GM12878 (cell line): ENCODE measurements at regions not wholly inside any gene's neighbourhood (a gene's known extent, or its start where the extent isn't known, plus 50 kb on each side); places are given as distances from the start of the nearest gene placed in this dataset.

Experiments used
- E2F8 ChIP-seq: fragments of 450-650 bp; IDR thresholded peaks from 2 replicates; pipeline ENCODE4 v1.6.1; 2018; ENCODE audit warnings: mild to moderate bottlenecking, low read depth, moderate library complexity; ENCODE audit not compliant: partially characterized antibody
- GABPA ChIP-seq: IDR thresholded peaks from 2 replicates; pipeline ENCODE4 v1.6.1; 2014; ENCODE audit warnings: antibody characterized with exemption, low read depth, mild to moderate bottlenecking, inconsistent platforms
- IRF4 ChIP-seq: IDR thresholded peaks from 2 replicates; pipeline ENCODE4 v1.6.1; 2011; ENCODE audit warnings: low read depth, low read length
- SREBF1 ChIP-seq: IDR thresholded peaks from 2 replicates; pipeline ENCODE4 v1.6.1; 2012; ENCODE audit warnings: mild to moderate bottlenecking, low read length
- WRNIP1 ChIP-seq: IDR thresholded peaks from 2 replicates; pipeline ENCODE4 v1.6.1; 2011; ENCODE audit warnings: low read depth, low read length, improper control_type of control experiment, borderline replicate concordance
- TF ChIP-seq, protein P1 (sequence below): fragments of 450-650 bp; IDR thresholded peaks from 2 replicates; pipeline ENCODE4 v1.6.1; 2016; ENCODE audit warnings: mild to moderate bottlenecking, moderate library complexity, borderline replicate concordance

DNA sequence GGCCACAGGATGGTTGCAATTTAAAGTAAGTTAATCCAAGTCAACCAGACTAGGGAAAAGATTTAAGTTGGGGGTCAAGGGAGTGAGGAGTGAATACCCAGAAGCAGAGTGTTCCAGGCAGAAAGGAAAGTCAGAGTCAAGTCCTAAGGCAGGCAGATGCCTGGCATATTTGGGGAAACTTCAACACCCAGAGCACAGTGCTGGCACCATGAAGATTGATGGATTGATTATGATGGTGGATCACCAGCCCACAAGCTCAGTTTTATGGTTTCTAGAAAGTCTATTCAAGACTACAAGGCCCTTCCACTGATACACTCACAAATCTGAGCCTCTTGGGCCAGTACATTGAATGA is 100.1 kb upstream of the DUSP10 start (continued):
- TF ChIP-seq E2F8 (no peak), IRF4 (no peak), WRNIP1 (no peak), SREBF1 (no peak), GABPA (no peak)
- TF ChIP-seq, protein P1, sequence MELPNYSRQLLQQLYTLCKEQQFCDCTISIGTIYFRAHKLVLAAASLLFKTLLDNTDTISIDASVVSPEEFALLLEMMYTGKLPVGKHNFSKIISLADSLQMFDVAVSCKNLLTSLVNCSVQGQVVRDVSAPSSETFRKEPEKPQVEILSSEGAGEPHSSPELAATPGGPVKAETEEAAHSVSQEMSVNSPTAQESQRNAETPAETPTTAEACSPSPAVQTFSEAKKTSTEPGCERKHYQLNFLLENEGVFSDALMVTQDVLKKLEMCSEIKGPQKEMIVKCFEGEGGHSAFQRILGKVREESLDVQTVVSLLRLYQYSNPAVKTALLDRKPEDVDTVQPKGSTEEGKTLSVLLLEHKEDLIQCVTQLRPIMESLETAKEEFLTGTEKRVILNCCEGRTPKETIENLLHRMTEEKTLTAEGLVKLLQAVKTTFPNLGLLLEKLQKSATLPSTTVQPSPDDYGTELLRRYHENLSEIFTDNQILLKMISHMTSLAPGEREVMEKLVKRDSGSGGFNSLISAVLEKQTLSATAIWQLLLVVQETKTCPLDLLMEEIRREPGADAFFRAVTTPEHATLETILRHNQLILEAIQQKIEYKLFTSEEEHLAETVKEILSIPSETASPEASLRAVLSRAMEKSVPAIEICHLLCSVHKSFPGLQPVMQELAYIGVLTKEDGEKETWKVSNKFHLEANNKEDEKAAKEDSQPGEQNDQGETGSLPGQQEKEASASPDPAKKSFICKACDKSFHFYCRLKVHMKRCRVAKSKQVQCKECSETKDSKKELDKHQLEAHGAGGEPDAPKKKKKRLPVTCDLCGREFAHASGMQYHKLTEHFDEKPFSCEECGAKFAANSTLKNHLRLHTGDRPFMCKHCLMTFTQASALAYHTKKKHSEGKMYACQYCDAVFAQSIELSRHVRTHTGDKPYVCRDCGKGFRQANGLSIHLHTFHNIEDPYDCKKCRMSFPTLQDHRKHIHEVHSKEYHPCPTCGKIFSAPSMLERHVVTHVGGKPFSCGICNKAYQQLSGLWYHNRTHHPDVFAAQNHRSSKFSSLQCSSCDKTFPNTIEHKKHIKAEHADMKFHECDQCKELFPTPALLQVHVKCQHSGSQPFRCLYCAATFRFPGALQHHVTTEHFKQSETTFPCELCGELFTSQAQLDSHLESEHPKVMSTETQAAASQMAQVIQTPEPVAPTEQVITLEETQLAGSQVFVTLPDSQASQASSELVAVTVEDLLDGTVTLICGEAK = no peak
